GM18868 (cell line): ENCODE measurements at regions not wholly inside any gene's neighbourhood (a gene's known extent, or its start where the extent isn't known, plus 50 kb on each side); places are given as distances from the start of the nearest gene placed in this dataset.

Source experiments
- ATAC-seq: cut with Tn5 transposase; IDR thresholded peaks from one replicate; pipeline ENCODE4 v1.9.1; 2021; ENCODE audit warnings: mild to moderate bottlenecking, moderate library complexity; ENCODE audit not compliant: unreplicated experiment

GRCh38 chr6:93580446-93580845 lies 161.1 kb upstream of the EPHA7 start:
- ATAC-seq = no peak

GRCh38 chr6:93575495-93576267 lies 156.3 kb upstream of the EPHA7 start:
- ATAC-seq = no peak

GRCh38 chr6:93574299-93574698 lies 154.9 kb upstream of the EPHA7 start:
- ATAC-seq = no peak

GRCh38 chr6:93571346-93571745 lies 152.0 kb upstream of the EPHA7 start:
- ATAC-seq = no peak

GRCh38 chr6:93568169-93568568 lies 148.8 kb upstream of the EPHA7 start:
- ATAC-seq = no peak

GRCh38 chr6:93567164-93567563 lies 147.8 kb upstream of the EPHA7 start:
- ATAC-seq = no peak

GRCh38 chr6:93566285-93566684 lies 146.9 kb upstream of the EPHA7 start:
- no peak for ATAC-seq

- no peak for ATAC-seq
These were observed 143.2 kb upstream of the EPHA7 start for GRCh38 chr6:93562582-93562981.

- ATAC-seq = no peak
These were observed 135.9 kb upstream of the EPHA7 start for GRCh38 chr6:93555292-93555691.

- no peak for ATAC-seq
These were observed 134.7 kb upstream of the EPHA7 start for GRCh38 chr6:93554018-93554417.

GRCh38 chr6:93550551-93551276 lies 131.4 kb upstream of the EPHA7 start:
- no peak for ATAC-seq

GRCh38 chr6:93549868-93550267 lies 130.5 kb upstream of the EPHA7 start:
- no peak for ATAC-seq

GRCh38 chr6:93524671-93525451 lies 105.5 kb upstream of the EPHA7 start:
- no peak for ATAC-seq

GRCh38 chr6:93523365-93523764 lies 104.0 kb upstream of the EPHA7 start:
- no peak for ATAC-seq

- peak; percentile 72 for ATAC-seq
These were observed 97.1 kb upstream of the EPHA7 start for GRCh38 chr6:93516441-93516840.

GRCh38 chr6:93515736-93516135 lies 96.4 kb upstream of the EPHA7 start:
- no peak for ATAC-seq

- no peak for ATAC-seq
These were observed 79.4 kb upstream of the EPHA7 start for GRCh38 chr6:93498713-93499112.

GRCh38 chr6:93496548-93496947 lies 77.2 kb upstream of the EPHA7 start:
- no peak for ATAC-seq

- ATAC-seq = no peak
These were observed 74.7 kb upstream of the EPHA7 start for GRCh38 chr6:93494057-93494456.

- ATAC-seq = no peak
These were observed 55.4 kb upstream of the EPHA7 start for GRCh38 chr6:93474733-93475179.

GRCh38 chr6:93471281-93471680 lies 51.9 kb upstream of the EPHA7 start:
- no peak for ATAC-seq
